ENCODE measurements at regions not wholly inside any gene's neighbourhood (a gene's known extent, or its start where the extent isn't known, plus 50 kb on each side); places are given as distances from the start of the nearest gene placed in this dataset.

GRCh38 chr22:26967282-26967681 lies 309.9 kb downstream of the MIAT start:
- peaks cover 0 to 4% (median 0%) of the 10 kb centered on the region in 3 donors for H3K27me3 ChIP-seq (ENCODE audit: control insufficient read depth in 3 of 3, insufficient read depth in 3 of 3, low read length in 2 of 3)
- H3K36me3 ChIP-seq (ENCODE audit: control insufficient read depth in 4 of 4, insufficient read depth in 4 of 4, low read length in 4 of 4) = no peaks in the 10 kb centered on the region
- no peak overlapping the region for H3K27ac ChIP-seq (ENCODE audit: low read depth in 1 of 2, low read length in 1 of 2)
- no peak for ATAC-seq (ENCODE audit: insufficient read depth, low FRiP score)
- peaks cover 0 to 8% (median 4%) of the 10 kb centered on the region in 4 donors for H3K9me3 ChIP-seq (ENCODE audit: control insufficient read depth in 4 of 4, insufficient read depth in 3 of 4, low read length in 3 of 4)
- no peak for TF ChIP-seq CTCF (IDR thresholded peaks at IDR 0.05; ENCODE audit: control extremely low read depth, extremely low read depth)
- H3K4me1 ChIP-seq (ENCODE audit: control insufficient read depth in 5 of 5, insufficient read depth in 5 of 5, low read length in 5 of 5) = no peaks in the 10 kb centered on the region
- no peak for DNase-seq
- no peak overlapping the region for H3K9ac ChIP-seq (ENCODE audit: insufficient read depth in 1 of 2, low read length in 2 of 2)
- WGBS, 2 donors = 94% methylated on average over 2 of the region's 2 CpGs
- H3K4me3 ChIP-seq = no peak overlapping the region

GRCh38 chr22:26968859-26969523 lies 311.6 kb downstream of the MIAT start:
- WGBS, 2 donors = 79% methylated on average over 6 of the region's 6 CpGs
- ATAC-seq (ENCODE audit: insufficient read depth, low FRiP score) = no peak
- DNase-seq = no peak

GRCh38 chr22:26970809-26971394 lies 313.5 kb downstream of the MIAT start:
- Histone ChIP-seq H3K4me1 (ENCODE audit: control insufficient read depth in 5 of 5, insufficient read depth in 5 of 5, low read length in 5 of 5) (no peaks in the 10 kb centered on the region), H3K9me3 (ENCODE audit: control insufficient read depth in 4 of 4, insufficient read depth in 3 of 4, low read length in 3 of 4) (peaks cover 0 to 1% (median 0%) of the 10 kb centered on the region in 4 donors), H3K27me3 (ENCODE audit: control insufficient read depth in 3 of 3, insufficient read depth in 3 of 3, low read length in 2 of 3) (peaks cover 0 to 9% (median 0%) of the 10 kb centered on the region in 3 donors), H3K4me3 (no peak overlapping the region), H3K27ac (ENCODE audit: low read depth in 1 of 2, low read length in 1 of 2) (no peak overlapping the region), H3K36me3 (ENCODE audit: control insufficient read depth in 4 of 4, insufficient read depth in 4 of 4, low read length in 4 of 4) (no peaks in the 10 kb centered on the region), H3K9ac (ENCODE audit: insufficient read depth in 1 of 2, low read length in 2 of 2) (no peak overlapping the region)
- WGBS, 2 donors = 25 to 32% methylated on average over 4 to 5 of the region's 5 CpGs
- TF ChIP-seq CTCF (IDR thresholded peaks at IDR 0.05; ENCODE audit: control extremely low read depth, extremely low read depth) = no peak
- ATAC-seq (ENCODE audit: insufficient read depth, low FRiP score) (no peak), DNase-seq (no peak)

More at GRCh38 chr22:26968859-26969523, 311.6 kb downstream of the MIAT start:
- no peak overlapping the region for H3K4me3 ChIP-seq
- peaks cover 0 to 8% (median 3%) of the 10 kb centered on the region in 4 donors for H3K9me3 ChIP-seq (ENCODE audit: control insufficient read depth in 4 of 4, insufficient read depth in 3 of 4, low read length in 3 of 4)
- no peak overlapping the region for H3K27ac ChIP-seq (ENCODE audit: low read depth in 1 of 2, low read length in 1 of 2)
- no peaks in the 10 kb centered on the region for H3K4me1 ChIP-seq (ENCODE audit: control insufficient read depth in 5 of 5, insufficient read depth in 5 of 5, low read length in 5 of 5)
- H3K36me3 ChIP-seq (ENCODE audit: control insufficient read depth in 4 of 4, insufficient read depth in 4 of 4, low read length in 4 of 4) = no peaks in the 10 kb centered on the region
- TF ChIP-seq CTCF (IDR thresholded peaks at IDR 0.05; ENCODE audit: control extremely low read depth, extremely low read depth) = no peak
- no peak overlapping the region for H3K9ac ChIP-seq (ENCODE audit: insufficient read depth in 1 of 2, low read length in 2 of 2)
- H3K27me3 ChIP-seq (ENCODE audit: control insufficient read depth in 3 of 3, insufficient read depth in 3 of 3, low read length in 2 of 3) = peaks cover 0 to 6% (median 0%) of the 10 kb centered on the region in 3 donors

Data from lung (tissue), 11 donors.